ENCODE measurements at regions not wholly inside any gene's neighbourhood (a gene's known extent, or its start where the extent isn't known, plus 50 kb on each side); places are given as distances from the start of the nearest gene placed in this dataset.
"Not testable (repeated sequence)": the region's sequence is repeated elsewhere in the genome, so short reads cannot be mapped to it uniquely, and the experiment has no call there.

DNA sequence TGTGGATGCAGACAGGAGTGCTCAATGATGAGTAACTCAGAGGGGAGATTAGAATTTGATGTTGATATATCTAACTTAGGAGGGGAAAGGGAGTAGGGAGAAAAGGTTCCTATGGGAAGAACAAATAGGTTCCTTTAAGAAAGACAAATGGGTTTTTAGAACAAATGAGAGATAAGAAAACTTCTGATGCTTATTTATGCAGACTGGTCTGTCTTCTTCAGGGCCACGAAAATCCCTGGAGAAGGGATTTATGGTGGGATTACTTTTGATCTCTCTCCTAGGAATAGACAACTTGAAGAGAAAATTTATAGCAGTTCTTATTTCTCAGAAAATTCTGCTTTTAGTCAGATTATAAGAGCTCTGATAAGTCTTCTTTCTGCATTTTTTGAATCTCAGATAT is 99.0 kb upstream of the DDHD1 start:
- no peak for DNase-seq

DNA sequence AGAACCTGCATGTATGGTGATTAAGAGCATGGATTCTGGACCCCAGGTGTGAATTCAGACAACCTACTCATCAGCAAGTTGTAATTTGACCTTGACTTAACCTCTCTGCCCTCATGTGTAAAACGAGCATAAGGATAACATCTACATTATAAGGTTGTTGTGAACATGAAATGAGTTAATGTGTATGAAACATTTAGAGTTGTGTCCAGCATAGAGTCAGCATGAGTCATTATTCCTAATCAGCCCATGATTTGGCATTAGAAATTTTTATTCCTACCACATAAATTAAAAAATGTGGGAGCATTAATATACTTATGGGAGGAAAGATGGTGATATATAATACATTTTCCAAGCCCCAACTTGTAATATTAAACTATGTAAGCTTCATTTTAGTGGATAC is 95.9 kb upstream of the DDHD1 start:
- no peak for DNase-seq

DNA sequence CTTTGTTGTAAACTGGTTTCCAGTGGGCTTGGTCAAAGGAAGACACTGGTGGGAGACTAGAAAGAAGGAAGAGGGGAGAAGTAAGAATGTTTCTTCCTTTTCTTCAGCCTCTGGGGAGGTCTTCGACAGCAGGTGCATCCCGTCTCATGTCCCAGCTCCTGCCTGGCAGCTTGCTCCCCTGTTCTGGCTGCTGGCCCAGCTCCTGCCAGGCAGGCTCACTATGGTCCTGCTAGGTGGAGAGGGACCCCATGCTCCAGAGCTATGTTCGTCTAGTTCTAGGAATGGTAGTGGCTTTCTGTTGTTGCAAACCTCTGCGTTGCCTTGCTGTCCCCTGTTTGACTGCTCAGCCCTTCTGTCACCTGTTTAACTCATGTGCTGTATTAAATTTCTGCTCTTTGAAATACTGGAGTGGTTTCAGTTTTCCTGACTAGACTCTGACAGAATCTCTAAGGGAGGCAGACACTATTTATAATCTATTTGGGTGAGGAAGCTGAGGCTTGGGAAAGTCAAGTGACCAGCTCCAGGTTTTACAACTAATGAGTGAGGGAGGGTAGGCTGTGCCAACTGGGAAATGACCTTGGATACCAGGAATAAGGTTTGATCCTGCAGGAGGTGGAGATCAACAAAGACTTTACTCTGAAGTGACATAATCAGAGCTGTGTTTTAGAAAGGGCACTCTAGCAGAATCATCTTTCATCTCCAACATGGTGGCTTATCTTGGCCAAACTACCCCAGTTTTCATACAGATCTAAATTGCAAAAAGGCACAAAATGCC is 94.7 kb upstream of the DDHD1 start:
- no peak for DNase-seq

DNA sequence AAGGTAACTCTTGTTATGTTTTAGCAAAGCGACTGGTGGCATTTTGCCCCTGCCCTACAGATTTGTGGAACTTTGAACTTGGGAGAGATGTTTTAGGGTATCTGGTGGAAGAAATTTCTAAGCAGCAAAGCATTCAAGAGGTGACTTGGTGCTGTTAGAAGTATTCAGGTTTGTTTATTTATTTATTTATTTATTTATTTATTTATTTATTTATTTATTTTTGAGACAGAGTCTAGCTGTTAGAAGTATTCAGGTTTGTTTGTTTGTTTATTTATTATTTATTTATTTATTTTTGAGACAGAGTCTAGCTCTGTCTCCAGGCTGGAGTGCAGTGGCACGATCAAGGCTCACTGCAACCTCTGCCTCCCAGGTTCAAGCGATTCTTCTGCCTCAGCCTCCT is 89.8 kb upstream of the DDHD1 start:
- not testable (repeated sequence) for DNase-seq

DNA sequence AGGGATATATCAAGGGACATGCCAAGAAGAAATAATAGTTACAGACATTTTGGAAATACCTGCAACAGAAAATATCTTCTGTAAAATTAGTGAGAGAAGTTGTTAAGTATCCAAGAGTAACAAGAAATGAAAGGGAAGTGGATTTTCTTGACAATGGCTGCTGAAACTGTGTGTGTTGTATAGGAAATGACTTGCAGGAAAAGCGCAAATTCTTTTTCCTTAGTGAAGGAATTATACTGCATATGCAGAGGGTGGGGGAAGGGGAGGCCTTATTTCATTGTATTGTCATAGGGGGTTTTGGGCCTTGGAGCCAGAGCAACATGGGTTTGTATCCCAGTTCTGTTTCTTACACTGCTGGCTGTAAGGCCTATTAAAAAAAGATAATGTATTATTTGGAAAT is 84.4 kb upstream of the DDHD1 start:
- no peak for DNase-seq

DNA sequence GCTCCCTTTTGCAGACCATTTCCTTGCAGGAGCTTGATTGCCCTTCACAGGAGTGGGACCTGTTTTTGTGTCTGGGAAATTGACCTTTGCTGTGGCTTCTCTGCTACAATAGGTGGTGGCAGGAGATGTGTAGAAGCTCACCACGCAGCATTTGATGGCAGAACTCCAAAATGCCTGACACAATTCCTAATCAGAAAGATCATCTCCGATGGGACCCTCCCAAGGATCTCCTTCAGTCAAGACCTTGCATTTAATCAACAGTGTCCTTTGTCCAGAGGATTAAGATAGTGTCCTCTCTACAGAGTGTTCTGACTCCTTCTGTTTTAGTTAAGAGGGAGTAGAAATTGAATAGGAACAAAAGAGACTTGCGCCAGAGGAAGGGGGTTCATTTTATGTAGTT is 83.6 kb upstream of the DDHD1 start:
- no peak for DNase-seq

DNA sequence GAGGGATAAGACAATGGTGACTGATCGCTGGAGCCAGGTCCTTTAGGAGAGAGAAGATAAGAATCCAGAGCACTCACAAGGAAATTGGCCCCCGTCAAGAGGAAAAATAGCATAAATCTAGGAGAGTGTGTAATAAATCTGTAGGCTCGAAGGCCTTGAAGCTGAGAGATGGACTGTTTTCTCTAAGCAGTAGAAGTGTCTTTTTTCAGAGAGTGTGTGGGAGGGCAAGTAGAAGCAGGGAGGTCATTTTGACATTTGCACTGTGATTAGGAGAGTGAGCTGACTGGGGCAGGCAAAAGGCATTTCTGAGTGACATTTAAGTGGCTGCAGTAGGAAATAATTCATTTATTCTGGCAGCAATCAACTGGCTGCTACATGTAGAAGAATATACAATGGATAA is 78.0 kb upstream of the DDHD1 start:
- DNase-seq = no peak

DNA sequence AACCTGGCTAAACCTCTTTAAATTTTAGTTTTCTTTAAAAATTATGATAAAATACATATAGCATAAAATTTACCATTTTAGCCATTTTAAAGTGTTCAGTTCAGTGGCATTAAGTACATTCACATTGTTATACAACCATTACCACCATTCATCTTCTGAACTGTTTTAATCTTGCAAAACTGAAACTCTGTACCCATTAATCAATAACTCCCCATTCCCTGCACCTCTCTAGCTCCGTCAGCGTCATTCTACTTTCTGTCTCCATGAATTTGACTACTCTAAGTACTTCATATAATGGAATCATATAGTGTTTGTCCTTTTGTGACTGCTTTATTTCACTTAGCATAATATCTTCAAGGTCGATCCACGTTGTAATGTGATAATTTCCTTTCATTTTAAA is 75.8 kb upstream of the DDHD1 start:
- no peak for DNase-seq

DNA sequence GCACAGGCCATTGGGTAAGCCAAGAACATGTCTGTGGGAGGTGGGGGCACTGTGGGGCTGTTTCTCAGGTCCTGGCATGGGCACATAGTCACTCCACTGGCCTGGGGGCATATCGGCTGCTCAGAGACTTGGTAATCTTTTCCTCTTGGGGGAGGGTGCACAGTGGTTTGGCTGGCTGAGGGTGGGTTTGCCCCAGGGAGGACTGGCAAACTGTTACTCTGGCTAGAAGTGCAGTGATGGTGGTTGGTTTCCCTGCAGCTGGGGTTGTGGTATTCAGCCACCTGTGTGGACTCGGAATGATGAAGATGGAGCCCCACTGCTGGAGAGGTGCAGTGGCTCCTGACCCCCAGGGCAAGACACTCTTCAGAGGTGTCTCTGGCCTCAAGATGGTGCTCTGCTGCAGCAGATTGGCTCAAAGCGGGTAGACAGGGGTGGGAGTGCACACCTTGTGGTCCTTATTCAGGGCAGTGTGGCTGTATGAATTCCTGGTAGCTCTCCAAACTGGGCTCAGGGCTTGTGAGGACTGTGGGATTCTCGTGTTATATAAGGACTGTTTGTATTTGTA is 74.1 kb upstream of the DDHD1 start:
- DNase-seq = no peak

DNA sequence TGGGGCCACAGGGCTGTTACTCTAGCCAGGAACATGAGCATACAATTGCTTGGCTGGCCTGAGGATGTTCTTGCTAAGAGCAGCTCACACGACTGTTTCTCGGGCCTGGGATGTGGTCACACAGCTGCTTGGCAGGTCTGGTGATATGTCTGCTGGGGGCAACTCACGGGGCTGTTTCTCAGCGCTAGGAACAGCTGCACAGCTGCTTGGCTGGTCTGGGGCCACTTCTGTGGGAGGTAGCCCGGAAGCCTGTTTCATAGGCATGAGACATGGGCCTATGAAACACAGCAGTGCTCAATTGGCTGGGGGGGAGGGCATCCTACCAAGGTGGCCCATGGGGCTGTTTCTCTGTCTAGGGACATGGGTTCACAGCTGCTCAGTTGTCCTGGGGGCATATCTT is 73.4 kb upstream of the DDHD1 start:
- no peak for DNase-seq

DNA sequence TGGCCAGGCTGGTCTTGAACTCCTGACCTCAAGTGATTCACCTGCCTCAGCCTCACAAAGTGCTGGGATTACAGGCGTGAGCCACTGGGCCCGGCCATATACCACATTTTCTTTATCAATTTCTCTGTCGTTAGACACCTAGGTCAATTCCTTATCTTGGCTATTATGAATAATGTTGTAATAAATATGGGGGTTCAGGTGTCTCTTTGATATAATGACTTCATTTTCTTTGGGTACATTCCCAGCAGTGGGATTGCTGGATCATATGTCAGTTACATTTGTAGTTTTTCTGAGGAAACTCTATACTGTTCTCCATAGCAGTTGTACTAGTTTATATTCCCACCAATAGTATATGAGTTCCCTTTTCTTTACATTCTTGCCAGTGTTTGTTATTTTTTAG is 67.8 kb upstream of the DDHD1 start:
- no peak for DNase-seq

DNA sequence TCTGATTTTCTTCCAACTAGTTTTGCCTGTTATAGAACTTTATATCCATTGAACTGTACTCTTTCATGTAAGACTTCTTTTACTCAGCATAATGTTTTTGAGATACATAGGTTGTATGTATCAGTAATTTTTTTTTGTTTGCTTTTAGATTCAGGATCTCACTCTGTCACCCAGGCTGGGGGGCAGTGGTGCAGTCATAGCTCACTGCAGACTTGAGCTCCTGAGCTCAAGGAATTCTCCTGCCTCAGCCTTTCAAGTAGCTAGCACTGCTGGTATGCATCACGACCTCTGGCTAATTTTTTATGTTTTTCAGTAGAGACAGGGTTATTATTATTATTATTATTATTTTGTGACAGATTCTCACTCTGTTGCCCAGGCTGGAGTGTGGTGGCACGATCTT is 65.0 kb upstream of the DDHD1 start:
- no peak for DNase-seq

DNA sequence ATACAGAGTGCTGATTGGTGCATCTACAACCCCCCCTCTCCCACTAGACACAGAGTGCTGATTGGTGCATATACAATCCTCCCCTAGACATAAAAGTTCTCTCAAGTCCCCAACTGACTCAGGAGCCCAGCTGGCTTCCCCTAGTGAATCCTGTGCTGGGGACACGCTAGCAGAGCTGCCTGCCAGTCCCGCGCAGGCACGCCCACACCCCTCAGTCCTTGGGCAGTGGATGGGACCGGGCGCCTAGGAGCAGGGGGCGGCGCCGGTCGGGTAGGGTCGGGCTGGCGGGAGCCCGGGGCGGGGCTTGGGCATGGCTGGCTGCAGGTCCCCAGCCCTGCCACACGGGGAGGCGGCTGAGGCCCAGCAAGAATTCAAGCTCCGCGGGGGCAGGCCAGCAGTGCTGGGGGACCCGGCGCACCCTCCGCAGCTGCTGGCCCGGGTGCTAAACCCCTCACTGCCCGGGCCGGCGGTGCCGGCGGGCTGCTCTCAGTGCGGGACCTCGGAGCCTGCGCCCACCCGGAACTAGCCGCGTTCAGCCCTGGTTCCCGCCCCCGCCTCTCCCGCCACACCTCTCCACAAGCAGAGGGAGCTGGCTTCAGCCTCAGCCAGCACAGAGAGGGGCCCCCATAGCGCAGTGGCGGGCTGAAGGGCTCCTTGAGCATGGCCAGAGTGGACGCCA is 64.3 kb upstream of the DDHD1 start:
- peak; percentile 91 for DNase-seq

DNA sequence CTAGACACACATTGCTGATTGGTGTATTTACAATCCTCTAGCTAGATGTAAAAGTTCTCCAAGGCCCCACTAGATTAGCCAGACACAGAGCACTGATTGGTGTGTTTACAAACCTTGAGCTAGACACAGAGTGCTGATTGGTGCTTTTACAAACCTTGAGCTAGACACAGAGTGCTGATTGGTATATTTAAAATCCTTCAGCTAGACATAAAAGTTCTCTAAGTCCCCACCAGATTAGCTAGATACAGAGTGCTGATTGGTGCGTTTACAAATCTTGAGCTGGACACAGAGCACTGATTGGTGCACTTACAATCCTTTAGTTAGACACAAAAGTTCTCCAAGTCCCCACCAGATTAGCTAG is 63.8 kb upstream of the DDHD1 start:
- DNase-seq = not testable (repeated sequence)

DNA sequence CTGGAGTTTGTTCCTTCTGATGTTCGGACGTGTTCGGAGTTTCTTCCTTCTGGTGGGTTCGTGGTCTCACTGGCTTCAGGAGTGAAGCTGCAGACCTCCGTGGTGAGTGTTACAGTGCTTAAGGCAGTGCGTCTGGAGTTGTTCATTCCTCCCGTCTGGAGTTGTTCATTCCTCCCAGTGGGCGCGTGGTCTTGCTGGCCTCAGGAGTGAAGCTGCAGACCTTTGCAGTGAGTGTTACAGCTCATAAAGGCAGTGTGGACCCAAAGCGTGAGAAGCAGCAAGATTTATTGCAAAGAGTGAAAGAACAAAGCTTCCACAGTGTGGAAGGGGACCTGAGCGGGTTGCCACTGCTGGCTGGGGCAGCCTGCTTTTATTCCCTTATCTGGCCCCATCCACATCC is 63.4 kb upstream of the DDHD1 start:
- not testable (repeated sequence) for DNase-seq

DNA sequence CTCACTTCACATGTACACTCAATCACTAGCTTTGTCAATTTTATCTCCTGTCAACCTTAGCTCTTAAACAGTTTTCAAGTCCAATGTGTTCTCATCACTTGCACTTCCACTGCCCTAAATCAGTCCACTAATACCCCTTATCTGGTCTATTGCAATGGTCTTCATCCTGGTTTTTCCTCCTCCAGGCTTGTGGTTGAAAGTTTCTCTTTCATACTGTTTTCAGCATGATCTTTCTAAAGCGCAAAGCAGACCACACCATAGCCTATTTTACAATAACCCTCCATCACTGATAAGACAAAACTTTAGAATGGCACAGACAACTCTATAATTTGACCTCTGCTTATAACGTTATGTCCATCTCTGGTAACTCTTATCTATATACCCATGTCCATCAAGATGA is 62.0 kb upstream of the DDHD1 start:
- DNase-seq = no peak

DNA sequence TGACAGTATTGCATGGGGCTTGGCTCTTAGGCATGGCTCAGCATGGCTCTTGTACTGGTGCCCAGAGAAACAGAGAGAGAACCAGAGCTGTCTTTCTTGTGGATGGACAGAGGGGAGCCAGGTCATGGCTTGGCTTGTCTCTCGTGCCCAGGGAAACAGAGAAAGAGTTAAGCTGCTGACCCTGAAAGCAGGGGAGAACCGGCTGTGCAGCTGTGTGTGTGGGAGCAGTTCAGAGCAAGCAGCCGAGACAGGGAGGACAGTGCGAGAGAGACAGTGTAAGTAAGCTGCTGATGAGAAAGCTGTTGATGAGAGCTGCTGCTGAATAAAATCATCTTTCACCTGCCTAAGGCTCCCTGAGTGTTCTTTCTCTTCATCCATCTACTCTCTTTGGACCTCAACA is 61.3 kb upstream of the DDHD1 start:
- no peak for DNase-seq

DNA sequence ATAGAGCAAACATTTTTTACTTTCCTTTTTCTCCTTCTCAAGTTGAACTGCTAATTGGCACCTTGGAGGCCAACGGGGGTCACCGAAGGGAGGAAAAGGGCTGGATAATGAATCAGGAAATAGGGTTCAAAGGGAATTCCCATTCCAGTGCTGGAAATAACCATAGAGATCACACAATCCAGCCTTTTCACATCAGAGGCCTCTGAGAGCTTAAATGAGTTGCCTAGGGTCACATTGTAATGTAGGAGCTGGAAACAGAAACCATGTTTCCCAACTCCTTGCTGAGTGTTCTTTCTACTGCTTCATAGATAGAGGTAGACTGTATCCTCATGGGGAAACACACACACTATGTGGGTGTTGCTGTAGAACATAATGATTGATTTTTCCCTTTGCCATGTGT is 60.6 kb upstream of the DDHD1 start:
- no peak for DNase-seq

DNA sequence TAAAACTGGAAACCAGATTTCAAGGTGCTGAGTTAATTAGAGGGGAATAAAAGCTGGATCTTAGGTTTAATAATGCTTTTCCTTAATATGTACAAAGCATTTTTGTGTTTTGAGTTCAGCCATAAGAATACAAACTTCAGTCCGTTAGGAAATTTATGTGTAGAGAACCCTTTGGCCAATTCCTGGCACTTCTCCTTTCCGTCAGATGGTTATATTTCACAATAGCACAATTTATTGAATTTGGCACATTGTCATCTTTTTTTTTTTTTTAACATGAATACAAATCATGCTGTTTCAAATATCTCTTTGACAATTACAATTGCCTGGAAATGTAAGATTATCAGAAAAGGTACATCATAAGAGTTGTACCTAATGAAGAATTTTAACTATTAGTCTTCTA is 56.2 kb upstream of the DDHD1 start:
- DNase-seq = no peak
